ENCODE measurements at regions not wholly inside any gene's neighbourhood (a gene's known extent, or its start where the extent isn't known, plus 50 kb on each side); places are given as distances from the start of the nearest gene placed in this dataset.

GRCh38 chr7:65731129-65731528 lies 141.7 kb upstream of the VKORC1L1 start:
- no peak for TF ChIP-seq CTCF (IDR thresholded peaks at IDR 0.05)
- no peak for TF ChIP-seq POLR2AphosphoS5 (IDR thresholded peaks at IDR 0.05)
